Gastroesophageal sphincter (tissue), 3 donors: ENCODE measurements at regions not wholly inside any gene's neighbourhood (a gene's known extent, or its start where the extent isn't known, plus 50 kb on each side); places are given as distances from the start of the nearest gene placed in this dataset.

Experiments used
- CTCF ChIP-seq, 4 experiments: fragments of 200-600 bp in 2 of 4; fragments of 450-650 bp in 2 of 4; sonication (generic) in 1 of 4; IDR thresholded peaks; one replicate each; pipeline ENCODE4 v1.5.1; 2017 to 2019; ENCODE audit warnings: antibody characterized with exemption in 4 of 4, mild to moderate bottlenecking in 2 of 4, moderate library complexity in 2 of 4
- POLR2A ChIP-seq, 2 donors: fragments of 450-650 bp; IDR thresholded peaks; one replicate each; pipeline ENCODE4 v1.6.1; 2017; ENCODE audit warnings: antibody characterized with exemption in 2 of 2, mild to moderate bottlenecking in 2 of 2, moderate library complexity in 1 of 2
- POLR2AphosphoS5 ChIP-seq: sonication (generic); formaldehyde crosslinking; IDR thresholded peaks from one replicate; pipeline ENCODE4 v1.6.1; 2017; ENCODE audit warnings: antibody characterized with exemption

DNA sequence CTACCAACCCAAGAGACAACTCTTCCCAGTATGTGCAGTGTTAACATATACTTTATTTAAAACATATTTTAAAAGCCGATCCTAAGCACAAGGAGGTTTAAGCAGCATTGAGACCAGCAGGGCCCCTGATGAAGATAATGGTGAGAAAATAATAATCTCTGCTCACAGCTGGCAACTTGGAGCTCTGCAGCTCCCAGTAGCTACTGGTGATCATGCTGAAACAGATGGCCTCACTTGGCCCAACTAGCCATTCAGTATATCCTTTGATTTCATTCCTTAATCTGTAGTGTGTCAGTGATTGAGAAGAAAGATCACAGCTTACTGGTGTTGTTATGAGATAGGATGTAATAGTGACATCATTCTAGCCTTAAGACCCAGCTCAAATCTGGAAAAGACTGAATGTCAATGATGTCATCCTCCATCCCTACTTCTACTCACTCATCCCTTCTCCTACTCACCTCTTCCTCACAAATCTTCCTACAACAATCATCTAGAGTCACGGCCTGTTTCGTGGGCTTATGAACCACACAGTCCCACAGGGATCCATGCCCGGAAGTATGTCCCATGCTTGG lies 817.9 kb downstream of the PLA2G4A start:
- TF ChIP-seq CTCF (IDR thresholded peaks at IDR 0.05) (no peak), POLR2A (IDR thresholded peaks at IDR 0.05) (no peak), POLR2AphosphoS5 (no peak)
